GM13977 (cell line): ENCODE measurements at regions not wholly inside any gene's neighbourhood (a gene's known extent, or its start where the extent isn't known, plus 50 kb on each side); places are given as distances from the start of the nearest gene placed in this dataset.

Source experiments
- DNase-seq: peaks from one replicate; pipeline ENCODE4 v3.0.0; 2012; ENCODE audit warnings: low spot score
- CTCF ChIP-seq: IDR thresholded peaks from 2 replicates; pipeline ENCODE4 v1.5.1; 2012; ENCODE audit warnings: mild to moderate bottlenecking, control low read depth; ENCODE audit not compliant: insufficient read depth; ENCODE audit errors: extremely low read depth, missing control alignments
- in situ Hi-C: fragments of 300-500 bp; cut with MboI; formaldehyde crosslinking; loops from one replicate; pipeline ENCODE4 v1.12.0; 2022; ENCODE audit warnings: low sequenced_read_pairs, low pct_unique_long_range_greater_than_20kb, mixed read lengths, inconsistent platforms; ENCODE audit not compliant: unreplicated experiment

- no peak for TF ChIP-seq CTCF
- no peak for DNase-seq
- in situ Hi-C loops, result no loop called here
These were observed 640.9 kb upstream of the MIR17HG start for GRCh38 chr13:90706631-90707030.

- in situ Hi-C loops, result no loop called here
- no peak for DNase-seq
- no peak for TF ChIP-seq CTCF
These were observed 639.4 kb upstream of the MIR17HG start for GRCh38 chr13:90708128-90708527.

GRCh38 chr13:90709319-90709718 is 638.2 kb upstream of the MIR17HG start:
- TF ChIP-seq CTCF, result no peak
- no peak for DNase-seq
- in situ Hi-C loops, result no loop called here

GRCh38 chr13:90710164-90710759 is 637.2 kb upstream of the MIR17HG start:
- no peak for TF ChIP-seq CTCF
- in situ Hi-C loops, result no loop called here
- no peak for DNase-seq

GRCh38 chr13:90713441-90714133 is 633.9 kb upstream of the MIR17HG start:
- DNase-seq, result no peak
- in situ Hi-C loops, result no loop called here
- no peak for TF ChIP-seq CTCF

- in situ Hi-C loops, result no loop called here
- no peak for DNase-seq
- TF ChIP-seq CTCF, result no peak
These were observed 632.0 kb upstream of the MIR17HG start for GRCh38 chr13:90715485-90715884.
